ENCODE measurements at regions not wholly inside any gene's neighbourhood (a gene's known extent, or its start where the extent isn't known, plus 50 kb on each side); places are given as distances from the start of the nearest gene placed in this dataset.

- no peak for TF ChIP-seq SUZ12 (IDR thresholded peaks at IDR 0.05; ENCODE audit: low read length)
Observed at GRCh38 chr18:34514238-34514637, 195.9 kb upstream of the DTNA start (continued).
